22Rv1 (cell line): ENCODE measurements at regions not wholly inside any gene's neighbourhood (a gene's known extent, or its start where the extent isn't known, plus 50 kb on each side); places are given as distances from the start of the nearest gene placed in this dataset.

ENCODE experiments used
- CTCF ChIP-seq: fragments of 450-650 bp; IDR thresholded peaks from 2 replicates; pipeline ENCODE4 v1.5.1; 2017; ENCODE audit warnings: mild to moderate bottlenecking
- ZFX ChIP-seq: fragments of 450-650 bp; IDR thresholded peaks from 2 replicates; pipeline ENCODE4 v1.6.1; 2017; ENCODE audit warnings: antibody characterized with exemption, borderline replicate concordance

- TF ChIP-seq CTCF = no peak
- TF ChIP-seq ZFX = no peak
Observed at GRCh38 chr5:173420108-173420507, 91.9 kb upstream of the STC2 start.
